Caco-2 (cell line): ENCODE measurements at regions not wholly inside any gene's neighbourhood (a gene's known extent, or its start where the extent isn't known, plus 50 kb on each side); places are given as distances from the start of the nearest gene placed in this dataset.
"Not testable (repeated sequence)": the region's sequence is repeated elsewhere in the genome, so short reads cannot be mapped to it uniquely, and the experiment has no call there.

Source experiments
- BruUV-seq: library from RNA; stranded (reverse); fragments of 400-500 nt; replicated peaks from 2 replicates; lab custom pipeline; 2021; lab: Mats Ljungman, UMichigan
- CTCF ChIA-PET: fragments of 300-600 bp; sonication (Branson Sonifier 250); formaldehyde crosslinking; loops from one replicate; lab custom pipeline; 2022; ENCODE audit warnings: antibody characterized with exemption; lab: Charles Lee
- POLR2A ChIA-PET: fragments of 300-600 bp; sonication (Branson Sonifier 250); formaldehyde crosslinking; loops from one replicate; lab custom pipeline; 2022; ENCODE audit warnings: antibody characterized with exemption; lab: Charles Lee
- DNase-seq, 2 experiments: peaks; one replicate each; pipeline versions ENCODE4 v3.0.0 to v3.0.0-alpha.2; 2020 to 2022
- H3K27me3 ChIP-seq: replicated peaks from 2 replicates; pipeline ENCODE4 v1.6.0; 2011; ENCODE audit warnings: low read length; ENCODE audit not compliant: control insufficient read depth, insufficient read depth
- H3K36me3 ChIP-seq: 2 replicates; pipeline ENCODE4 v1.5.1; 2011; ENCODE audit warnings: low read length; ENCODE audit not compliant: control insufficient read depth, insufficient read depth
- H3K4me1 ChIP-seq: fragments of 250-450 bp; sonication (Bioruptor Pico); 2 replicates; pipeline ENCODE4 v1.5.1; 2020; ENCODE audit warnings: mild to moderate bottlenecking
- H3K4me3 ChIP-seq: 2 replicates; pipeline ENCODE4 v1.5.1; 2011; ENCODE audit warnings: low read depth, mild to moderate bottlenecking, control low read depth, low read length
- H3K9me3 ChIP-seq: fragments of 250-450 bp; sonication (Bioruptor Pico); 2 replicates; pipeline ENCODE4 v1.5.1; 2020; ENCODE audit warnings: mild to moderate bottlenecking, moderate library complexity
- H3K27ac Mint-ChIP-seq: one replicate; pipeline ENCODE4 v1.8.0; 2022; ENCODE audit warnings: mixed read lengths; ENCODE audit not compliant: unreplicated experiment
- H3K27me3 Mint-ChIP-seq: one replicate; pipeline ENCODE4 v1.8.0; 2022; ENCODE audit warnings: mixed read lengths; ENCODE audit not compliant: insufficient read depth, unreplicated experiment
- H3K36me3 Mint-ChIP-seq: one replicate; pipeline ENCODE4 v1.8.0; 2022; ENCODE audit warnings: mild to moderate bottlenecking, mixed read lengths; ENCODE audit not compliant: insufficient read depth, unreplicated experiment
- H3K4me1 Mint-ChIP-seq: one replicate; pipeline ENCODE4 v1.8.0; 2022; ENCODE audit warnings: low read depth, mixed read lengths; ENCODE audit not compliant: unreplicated experiment
- H3K4me3 Mint-ChIP-seq: one replicate; pipeline ENCODE4 v1.8.0; 2022; ENCODE audit warnings: mild to moderate bottlenecking, moderate library complexity, mixed read lengths; ENCODE audit not compliant: unreplicated experiment
- H3K9me3 Mint-ChIP-seq: one replicate; pipeline ENCODE4 v1.8.0; 2022; ENCODE audit warnings: mixed read lengths; ENCODE audit not compliant: unreplicated experiment
- CTCF ChIP-seq, 2 experiments: fragments of 200-600 bp in 1 of 2; IDR thresholded peaks; 1 replicate in 1 of 2; 2 replicates in 1 of 2; pipeline versions ENCODE4 v1.5.1 to v1.8.0; 2011 to 2022; ENCODE audit warnings: antibody characterized with exemption in 1 of 2, control low read depth in 1 of 2, inconsistent platforms in 1 of 2, low read depth in 1 of 2, low read length in 1 of 2, mild to moderate bottlenecking in 1 of 2, moderate library complexity in 1 of 2; ENCODE audit not compliant: insufficient read depth in 1 of 2, severe bottlenecking in 1 of 2, unreplicated experiment in 1 of 2
- intact Hi-C: fragments of 100-400 bp; cut with micrococcal nuclease; formaldehyde crosslinking; loops from one replicate; pipeline ENCODE4 v1.10.0; 2022; ENCODE audit not compliant: unreplicated experiment

GRCh38 chr13:64130171-64130570 is 2714.5 kb upstream of the PCDH20 start:
- H3K4me1 Mint-ChIP-seq = peaks cover 6% of the 10 kb centered on the region

GRCh38 chr13:64127856-64128255 is 2712.2 kb upstream of the PCDH20 start:
- no peak for TF ChIP-seq CTCF (IDR thresholded peaks at IDR 0.05; ENCODE audit: insufficient read depth in 1 of 2, low read depth in 1 of 2, low read length in 1 of 2, severe bottlenecking in 1 of 2, unreplicated experiment in 1 of 2)
- Histone ChIP-seq H3K9me3 (no peaks in the 10 kb centered on the region), H3K4me3 (no peak overlapping the region), H3K4me1 (no peaks in the 10 kb centered on the region), H3K27me3 (no peaks in the 10 kb centered on the region), H3K36me3 (no peaks in the 10 kb centered on the region)
- DNase-seq = no peak
- H3K27me3 Mint-ChIP-seq = no peaks in the 10 kb centered on the region
- H3K4me3 Mint-ChIP-seq = no peak overlapping the region
- ChIA-PET CTCF (no interaction called here), POLR2A (no interaction called here)
- BruUV-seq = no TSS peak
- H3K4me1 Mint-ChIP-seq = peaks cover 6% of the 10 kb centered on the region
- intact Hi-C loops = no loop called here
- H3K27ac Mint-ChIP-seq = no peak overlapping the region
- H3K36me3 Mint-ChIP-seq = no peaks in the 10 kb centered on the region
- no peaks in the 10 kb centered on the region for H3K9me3 Mint-ChIP-seq

More at GRCh38 chr13:64130171-64130570, 2714.5 kb upstream of the PCDH20 start:
- DNase-seq = no peak
- H3K27me3 ChIP-seq = no peaks in the 10 kb centered on the region
- no peak for TF ChIP-seq CTCF (IDR thresholded peaks at IDR 0.05; ENCODE audit: insufficient read depth in 1 of 2, low read depth in 1 of 2, low read length in 1 of 2, severe bottlenecking in 1 of 2, unreplicated experiment in 1 of 2)
- H3K4me1 ChIP-seq = no peaks in the 10 kb centered on the region
- H3K27me3 Mint-ChIP-seq = no peaks in the 10 kb centered on the region
- H3K27ac Mint-ChIP-seq = no peak overlapping the region
- no peaks in the 10 kb centered on the region for H3K36me3 Mint-ChIP-seq
- ChIA-PET CTCF (no interaction called here), POLR2A (no interaction called here)
- no peak overlapping the region for H3K4me3 ChIP-seq
- no peaks in the 10 kb centered on the region for H3K36me3 ChIP-seq
- H3K9me3 ChIP-seq = no peaks in the 10 kb centered on the region
- H3K9me3 Mint-ChIP-seq = no peaks in the 10 kb centered on the region
- no peak overlapping the region for H3K4me3 Mint-ChIP-seq
- no TSS peak for BruUV-seq
- intact Hi-C loops = no loop called here

- DNase-seq = no peak
- H3K27ac Mint-ChIP-seq = no peak overlapping the region
- peaks cover 6% of the 10 kb centered on the region for H3K4me1 Mint-ChIP-seq
- no peak for TF ChIP-seq CTCF (IDR thresholded peaks at IDR 0.05; ENCODE audit: insufficient read depth in 1 of 2, low read depth in 1 of 2, low read length in 1 of 2, severe bottlenecking in 1 of 2, unreplicated experiment in 1 of 2)
- no peaks in the 10 kb centered on the region for H3K36me3 Mint-ChIP-seq
- no peaks in the 10 kb centered on the region for H3K36me3 ChIP-seq
- no peaks in the 10 kb centered on the region for H3K27me3 Mint-ChIP-seq
- CTCF ChIA-PET = no interaction called here
- no peaks in the 10 kb centered on the region for H3K9me3 ChIP-seq
- no peak overlapping the region for H3K4me3 Mint-ChIP-seq
- H3K27me3 ChIP-seq = no peaks in the 10 kb centered on the region
- no peaks in the 10 kb centered on the region for H3K9me3 Mint-ChIP-seq
- no peak overlapping the region for H3K4me3 ChIP-seq
- no TSS peak for BruUV-seq
- POLR2A ChIA-PET = no interaction called here
- intact Hi-C loops = no loop called here
- no peaks in the 10 kb centered on the region for H3K4me1 ChIP-seq
Observed at GRCh38 chr13:64127192-64127591, 2711.5 kb upstream of the PCDH20 start.

- H3K36me3 Mint-ChIP-seq, intact Hi-C loops, H3K27me3 ChIP-seq, H3K36me3 ChIP-seq, H3K27ac Mint-ChIP-seq, POLR2A ChIA-PET, DNase-seq, H3K27me3 Mint-ChIP-seq, CTCF ChIA-PET, H3K9me3 ChIP-seq, H3K4me3 ChIP-seq, H3K4me1 Mint-ChIP-seq, H3K4me3 Mint-ChIP-seq, H3K4me1 ChIP-seq, BruUV-seq: not testable (repeated sequence)
- H3K9me3 Mint-ChIP-seq = peaks cover 15% of the 10 kb centered on the region
Observed at GRCh38 chr13:64121023-64121709, 2705.5 kb upstream of the PCDH20 start.
